GM12878 (cell line): ENCODE measurements at regions not wholly inside any gene's neighbourhood (a gene's known extent, or its start where the extent isn't known, plus 50 kb on each side); places are given as distances from the start of the nearest gene placed in this dataset.

Experiments used
- ATAC-seq: fragments of 200-7000 bp; cut with Tn5 transposase; 3 replicates; pipeline ENCODE4 v1.9.1; 2020; ENCODE audit warnings: mild to moderate bottlenecking, moderate library complexity
- BruUV-seq: library from RNA; stranded (reverse); fragments of 400-500 nt; replicated peaks from 2 replicates; lab custom pipeline; 2021; lab: Mats Ljungman, UMichigan
- CTCF ChIA-PET: fragments of 300-600 bp; sonication (Branson Sonifier 250); formaldehyde crosslinking; extraction: SDS; loops from one replicate; lab custom pipeline; 2021; ENCODE audit warnings: inconsistent platforms; lab: Yijun Ruan, JAX
- POLR2A ChIA-PET: fragments of 350-600 bp; formaldehyde crosslinking; extraction: SDS; loops from one replicate; lab custom pipeline; 2021; ENCODE audit warnings: inconsistent platforms; lab: Charles Lee
- RAD21 ChIA-PET: fragments of 300-600 bp; sonication (Branson Sonifier 250); formaldehyde crosslinking; loops from one replicate; lab custom pipeline; 2023; ENCODE audit warnings: antibody characterized with exemption; ENCODE audit not compliant: unreplicated experiment; lab: Charles Lee
- SMC1A ChIA-PET: fragments of 300-600 bp; sonication (Branson Sonifier 250); formaldehyde crosslinking; loops from one replicate; lab custom pipeline; 2023; ENCODE audit not compliant: unreplicated experiment, uncharacterized antibody; lab: Charles Lee
- DNase-seq: peaks from one replicate; pipeline ENCODE4 v3.0.0-alpha.2; 2011; ENCODE audit warnings: low read depth, low spot score
- FAIRE-seq: peaks from 3 replicates; lab custom pipeline; 2011; peaks lifted over from hg19 to GRCh38; lab: Jason Lieb, UNC
- H2AFZ ChIP-seq: 2 replicates; pipeline ENCODE4 v1.6.0; 2011; ENCODE audit warnings: low read depth, low read length, control low read depth; ENCODE audit not compliant: control insufficient read depth
- H3K27ac ChIP-seq: 2 replicates; pipeline ENCODE4 v1.5.1; 2011; ENCODE audit warnings: control low read depth; ENCODE audit not compliant: control insufficient read depth, insufficient read depth
- H3K27me3 ChIP-seq, 2 experiments: replicated peaks in 1 of 2; 2 replicates each; pipeline versions ENCODE4 v1.6.0 to v1.6.1; 2011; ENCODE audit warnings: low read length in 1 of 2; ENCODE audit not compliant: control insufficient read depth in 2 of 2, insufficient read depth in 2 of 2
- H3K36me3 ChIP-seq, 2 experiments: 2 replicates each; pipeline ENCODE4 v1.5.1; 2011; ENCODE audit warnings: low read length in 1 of 2; ENCODE audit not compliant: control insufficient read depth in 2 of 2, insufficient read depth in 2 of 2
- H3K4me1 ChIP-seq: 2 replicates; pipeline ENCODE4 v1.6.1; 2011; ENCODE audit warnings: mild to moderate bottlenecking, low read length, moderate library complexity, mixed read lengths; ENCODE audit not compliant: control insufficient read depth, insufficient read depth
- H3K4me2 ChIP-seq: 2 replicates; pipeline ENCODE4 v1.6.0; 2011; ENCODE audit warnings: control low read depth; ENCODE audit not compliant: control insufficient read depth, insufficient read depth
- H3K4me3 ChIP-seq: fragments of 200-600 bp; sonication (generic); 2 replicates; pipeline ENCODE4 v1.5.1; 2016
- H3K79me2 ChIP-seq: 2 replicates; pipeline ENCODE4 v1.6.0; 2011; ENCODE audit warnings: low read length; ENCODE audit not compliant: control insufficient read depth, insufficient read depth
- H3K9ac ChIP-seq: 2 replicates; pipeline ENCODE4 v1.8.0; 2011; ENCODE audit warnings: low read length, control low read depth, mixed read lengths; ENCODE audit not compliant: control insufficient read depth, insufficient read depth
- H3K9me3 ChIP-seq: replicated peaks from 3 replicates; pipeline ENCODE4 v1.5.1; 2011; ENCODE audit warnings: mild to moderate bottlenecking, low read length; ENCODE audit not compliant: control insufficient read depth, insufficient read depth
- H4K20me1 ChIP-seq: 2 replicates; pipeline ENCODE4 v1.6.0; 2011; ENCODE audit not compliant: control insufficient read depth, insufficient read depth
- KAT2A ChIP-seq: conservative IDR thresholded peaks from 2 replicates; pipeline ENCODE4 v1.6.1; 2011; ENCODE audit warnings: low read depth, low read length; ENCODE audit not compliant: control insufficient read depth
- ZBTB11 ChIP-seq: fragments of 450-650 bp; formaldehyde crosslinking; IDR thresholded peaks from 2 replicates; pipeline ENCODE4 v1.5.0; 2022; ENCODE audit warnings: mild to moderate bottlenecking, missing genetic modification characterization
- WGBS: methylation state at CpG from one replicate; pipeline ENCODE4 v1.1.6; 2016; ENCODE audit warnings: low lambda C conversion rate; ENCODE audit not compliant: insufficient replicate concordance, insufficient coverage; ENCODE audit errors: missing lambda C conversion rate; 5-methylcytosine and 5-hydroxymethylcytosine counted together
- in situ Hi-C: fragments of 300-500 bp; cut with MboI; formaldehyde crosslinking; loops from 9 replicates; pipeline ENCODE4 v1.14.3; 2018; ENCODE audit warnings: mixed read lengths
- intact Hi-C: fragments of 100-400 bp; cut with micrococcal nuclease; formaldehyde crosslinking; loops from one replicate; pipeline ENCODE4 v1.14.2; 2022; ENCODE audit not compliant: unreplicated experiment
- TF ChIP-seq, protein P1 (sequence below): IDR thresholded peaks from 2 replicates; pipeline ENCODE4 v1.6.1; 2012; ENCODE audit warnings: low read length, inconsistent platforms

GRCh38 chr10:25120188-25120587 is 54.6 kb upstream of the GPR158 start:
- ATAC-seq (no peak), FAIRE-seq (no peak), DNase-seq (no peak)
- H3K79me2 ChIP-seq = no peaks in the 10 kb centered on the region
- no peak overlapping the region for H3K9ac ChIP-seq
- no peaks in the 10 kb centered on the region for H3K27me3 ChIP-seq
- in situ Hi-C loops = no loop called here
- ChIA-PET RAD21 (no interaction called here), SMC1A (no interaction called here), CTCF (no interaction called here), POLR2A (no interaction called here)
- 17% methylated on average over 3 of the region's 3 CpGs for WGBS
- H4K20me1 ChIP-seq = no peaks in the 10 kb centered on the region
- H3K27ac ChIP-seq = no peak overlapping the region
- H3K4me1 ChIP-seq = no peaks in the 10 kb centered on the region
- BruUV-seq = no TSS peak
- no peaks in the 10 kb centered on the region for H3K9me3 ChIP-seq
- H3K36me3 ChIP-seq = no peaks in the 10 kb centered on the region
- TF ChIP-seq KAT2A (no peak), ZBTB11 (CRISPR knock-in tag) (no peak)
- TF ChIP-seq, protein P1, sequence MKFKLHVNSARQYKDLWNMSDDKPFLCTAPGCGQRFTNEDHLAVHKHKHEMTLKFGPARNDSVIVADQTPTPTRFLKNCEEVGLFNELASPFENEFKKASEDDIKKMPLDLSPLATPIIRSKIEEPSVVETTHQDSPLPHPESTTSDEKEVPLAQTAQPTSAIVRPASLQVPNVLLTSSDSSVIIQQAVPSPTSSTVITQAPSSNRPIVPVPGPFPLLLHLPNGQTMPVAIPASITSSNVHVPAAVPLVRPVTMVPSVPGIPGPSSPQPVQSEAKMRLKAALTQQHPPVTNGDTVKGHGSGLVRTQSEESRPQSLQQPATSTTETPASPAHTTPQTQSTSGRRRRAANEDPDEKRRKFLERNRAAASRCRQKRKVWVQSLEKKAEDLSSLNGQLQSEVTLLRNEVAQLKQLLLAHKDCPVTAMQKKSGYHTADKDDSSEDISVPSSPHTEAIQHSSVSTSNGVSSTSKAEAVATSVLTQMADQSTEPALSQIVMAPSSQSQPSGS = no peak
- no peak overlapping the region for H3K4me2 ChIP-seq
- H2AFZ ChIP-seq = no peak overlapping the region
- H3K4me3 ChIP-seq = no peak overlapping the region
- intact Hi-C loops = no loop called here
